Sigmoid colon (tissue), 6 donors: ENCODE measurements at regions not wholly inside any gene's neighbourhood (a gene's known extent, or its start where the extent isn't known, plus 50 kb on each side); places are given as distances from the start of the nearest gene placed in this dataset.

Experiments used
- DNase-seq: peaks from one replicate; pipeline ENCODE4 v3.0.0-alpha.2; 2019
- H3K27ac ChIP-seq, 4 donors: fragments of 200-600 bp; sonication (generic); one replicate each; pipeline ENCODE4 v1.5.1; 2016 to 2019; ENCODE audit warnings: mild to moderate bottlenecking in 1 of 4
- H3K27me3 ChIP-seq, 3 donors: fragments of 200-600 bp; sonication (generic); one replicate each; pipeline ENCODE4 v1.5.1; 2019; ENCODE audit warnings: mild to moderate bottlenecking in 1 of 3
- H3K36me3 ChIP-seq, 4 donors: fragments of 200-600 bp; sonication (generic); one replicate each; pipeline ENCODE4 v1.5.1; 2016 to 2019
- H3K4me1 ChIP-seq, 4 donors: fragments of 200-600 bp; sonication (generic); one replicate each; pipeline ENCODE4 v1.5.1; 2017 to 2019
- H3K4me3 ChIP-seq, 4 donors: fragments of 200-600 bp; sonication (generic); one replicate each; pipeline ENCODE4 v1.5.1; 2017 to 2019; ENCODE audit warnings: mild to moderate bottlenecking in 2 of 4, moderate library complexity in 1 of 4
- H3K9me3 ChIP-seq, 4 donors: fragments of 200-600 bp in 3 of 4; sonication (generic) in 3 of 4; one replicate each; pipeline versions ENCODE4 v1.5.1 to v1.6.1; 2013 to 2019
- CTCF ChIP-seq, 4 experiments: fragments of 450-650 bp in 3 of 4; fragments of 200-600 bp in 1 of 4; IDR thresholded peaks; one replicate each; pipeline ENCODE4 v1.5.1; 2016 to 2019; ENCODE audit warnings: antibody characterized with exemption in 4 of 4, mild to moderate bottlenecking in 3 of 4, moderate library complexity in 2 of 4
- EP300 ChIP-seq, 4 donors: sonication (generic); formaldehyde crosslinking; IDR thresholded peaks; one replicate each; pipeline ENCODE4 v1.6.1; 2017; ENCODE audit warnings: antibody characterized with exemption in 4 of 4
- POLR2A ChIP-seq, 2 donors: fragments of 450-650 bp; IDR thresholded peaks; one replicate each; pipeline ENCODE4 v1.6.1; 2016; ENCODE audit warnings: antibody characterized with exemption in 2 of 2, mild to moderate bottlenecking in 2 of 2, moderate library complexity in 2 of 2
- POLR2AphosphoS5 ChIP-seq, 4 donors: sonication (generic); formaldehyde crosslinking; IDR thresholded peaks; one replicate each; pipeline ENCODE4 v1.6.1; 2017; ENCODE audit warnings: antibody characterized with exemption in 4 of 4
- WGBS, 2 donors: extraction: QIAGEN DNeasy Blood & Tissue Kit; methylation state at CpG; one replicate each; pipeline ENCODE4 v1.1.7; 2013; 5-methylcytosine and 5-hydroxymethylcytosine counted together
- intact Hi-C: fragments of 100-400 bp; cut with DNase I; formaldehyde crosslinking; loops from one replicate; pipeline ENCODE4 v1.15.1; 2023
- donor health status: healthy with polysubstance abuse.
- donor health status: healthy.

DNA sequence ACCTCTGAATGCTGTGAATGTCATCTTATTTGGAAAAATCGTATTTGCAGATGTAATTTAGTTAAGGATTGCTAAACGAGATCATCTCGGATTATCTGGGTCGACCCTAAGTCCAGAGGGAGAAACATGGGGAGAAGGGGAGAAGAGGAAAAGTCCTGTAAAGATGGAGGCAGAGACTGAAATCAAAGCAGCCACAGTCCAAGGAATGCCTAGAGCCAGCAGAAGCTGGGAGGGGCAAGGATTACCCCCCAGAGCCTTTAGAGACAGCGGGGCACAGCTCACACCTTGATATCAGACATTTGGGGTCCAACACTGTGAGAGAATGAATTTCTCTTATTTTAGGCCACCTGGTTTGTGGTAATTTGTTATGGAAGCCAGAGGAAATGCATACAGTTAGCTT lies 104.9 kb upstream of the YPEL5 start:
- Histone ChIP-seq H3K27ac (no peak overlapping the region), H3K36me3 (no peaks in the 10 kb centered on the region), H3K27me3 (no peaks in the 10 kb centered on the region), H3K9me3 (no peaks in the 10 kb centered on the region), H3K4me3 (no peak overlapping the region), H3K4me1 (no peaks in the 10 kb centered on the region)
- intact Hi-C loops = no loop called here
- TF ChIP-seq CTCF (IDR thresholded peaks at IDR 0.05) (no peak), EP300 (IDR thresholded peaks at IDR 0.05) (no peak), POLR2AphosphoS5 (IDR thresholded peaks at IDR 0.05) (no peak), POLR2A (IDR thresholded peaks at IDR 0.05) (no peak)
- DNase-seq = no peak
- WGBS, 2 donors = 72 to 81% methylated on average over 5 of the region's 5 CpGs

DNA sequence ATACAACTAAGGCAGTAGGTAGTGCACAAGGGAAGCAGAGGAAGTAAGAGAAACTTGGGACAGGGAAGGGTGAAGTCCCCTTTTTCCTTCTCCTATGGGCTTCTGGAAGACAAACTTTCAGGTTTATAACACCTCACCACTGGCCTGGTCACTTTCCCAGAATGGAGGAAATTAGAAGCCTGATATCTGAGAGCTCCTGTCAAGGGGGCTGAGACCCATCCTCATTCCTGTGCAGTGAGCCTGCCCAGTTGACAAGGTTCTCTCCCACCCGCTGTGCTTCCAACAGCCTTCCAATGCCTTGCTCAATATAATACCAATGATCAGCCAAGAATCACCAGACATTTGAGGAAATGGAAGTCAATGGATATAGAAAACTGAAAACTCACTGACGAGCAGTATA lies 100.4 kb upstream of the YPEL5 start:
- no peaks in the 10 kb centered on the region for H3K36me3 ChIP-seq
- TF ChIP-seq CTCF (IDR thresholded peaks at IDR 0.05) = no peak
- TF ChIP-seq EP300 (IDR thresholded peaks at IDR 0.05) = no peak
- WGBS, 2 donors = 81 to 88% methylated on average over 2 of the region's 2 CpGs
- H3K4me1 ChIP-seq = no peaks in the 10 kb centered on the region
- no peak overlapping the region for H3K27ac ChIP-seq
- DNase-seq = no peak
- no peak overlapping the region for H3K4me3 ChIP-seq
- intact Hi-C loops = no loop called here
- no peaks in the 10 kb centered on the region for H3K9me3 ChIP-seq
- no peaks in the 10 kb centered on the region for H3K27me3 ChIP-seq

GRCh38 chr2:30046979-30047378 lies 99.8 kb upstream of the YPEL5 start:
- 75 to 79% methylated on average over 3 of the region's 3 CpGs for WGBS, 2 donors
- Histone ChIP-seq H3K27ac (no peak overlapping the region), H3K4me3 (no peak overlapping the region), H3K4me1 (no peaks in the 10 kb centered on the region), H3K36me3 (no peaks in the 10 kb centered on the region), H3K9me3 (no peaks in the 10 kb centered on the region), H3K27me3 (no peaks in the 10 kb centered on the region)
- no peak for DNase-seq
- intact Hi-C loops = no loop called here
- no peak for TF ChIP-seq EP300 (IDR thresholded peaks at IDR 0.05)
- no peak for TF ChIP-seq CTCF (IDR thresholded peaks at IDR 0.05)
- no peak for TF ChIP-seq POLR2AphosphoS5 (IDR thresholded peaks at IDR 0.05)
- TF ChIP-seq POLR2A (IDR thresholded peaks at IDR 0.05) = no peak

DNA sequence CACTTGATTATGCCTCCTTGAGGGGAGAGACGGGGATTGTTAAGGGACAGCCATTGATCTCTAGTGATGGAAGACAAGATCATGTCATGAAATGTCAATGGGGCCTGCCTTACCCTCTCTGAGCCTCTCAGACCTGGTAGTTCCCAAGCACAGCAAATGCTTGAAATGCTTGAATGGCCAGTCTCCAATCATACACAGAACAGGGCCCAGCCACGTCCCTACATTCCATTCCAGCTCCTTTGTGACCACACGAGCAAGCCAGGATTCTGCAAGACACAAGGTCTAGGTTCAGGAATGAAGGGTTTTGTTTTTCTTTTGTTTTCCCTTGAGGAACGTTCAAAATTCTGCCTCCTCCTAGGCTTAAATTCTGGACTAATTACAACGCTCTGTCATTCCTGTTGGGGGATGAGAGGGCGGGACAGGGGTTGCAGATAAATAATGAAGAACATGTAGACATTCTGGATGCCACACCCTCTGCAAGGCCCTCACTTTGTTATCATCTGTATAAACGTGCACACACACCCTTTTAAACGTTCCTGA lies 98.1 kb upstream of the YPEL5 start:
- no peak for DNase-seq
- H3K4me1 ChIP-seq = no peaks in the 10 kb centered on the region
- no peak overlapping the region for H3K4me3 ChIP-seq
- H3K9me3 ChIP-seq = no peaks in the 10 kb centered on the region
- intact Hi-C loops = no loop called here
- WGBS, 2 donors = 32 to 63% methylated on average over 8 of the region's 8 CpGs
- TF ChIP-seq EP300 (IDR thresholded peaks at IDR 0.05) = no peak
- TF ChIP-seq CTCF (IDR thresholded peaks at IDR 0.05) = no peak
- TF ChIP-seq POLR2A (IDR thresholded peaks at IDR 0.05) = no peak
- TF ChIP-seq POLR2AphosphoS5 (IDR thresholded peaks at IDR 0.05) = no peak
- H3K27ac ChIP-seq = no peak overlapping the region
- no peaks in the 10 kb centered on the region for H3K27me3 ChIP-seq
- no peaks in the 10 kb centered on the region for H3K36me3 ChIP-seq

- H3K4me3 ChIP-seq = no peak overlapping the region
- H3K36me3 ChIP-seq = no peaks in the 10 kb centered on the region
- WGBS, 2 donors = 49 to 64% methylated on average over 2 of the region's 2 CpGs
- no peaks in the 10 kb centered on the region for H3K9me3 ChIP-seq
- intact Hi-C loops = no loop called here
- no peaks in the 10 kb centered on the region for H3K27me3 ChIP-seq
- TF ChIP-seq POLR2A (IDR thresholded peaks at IDR 0.05) = no peak
- TF ChIP-seq EP300 (IDR thresholded peaks at IDR 0.05) = no peak
- no peak for TF ChIP-seq CTCF (IDR thresholded peaks at IDR 0.05)
- TF ChIP-seq POLR2AphosphoS5 (IDR thresholded peaks at IDR 0.05) = no peak
- H3K4me1 ChIP-seq = no peaks in the 10 kb centered on the region
- H3K27ac ChIP-seq = no peak overlapping the region
- no peak for DNase-seq
These were observed 91.3 kb upstream of the YPEL5 start for GRCh38 chr2:30055548-30055947.
